Activated T-helper 2 cell treated with anti-CD3 and anti-CD28 coated beads, Interferon-gamma antibody, Interleukin-2, Interleukin-4, amounts not matched to agents 10 μg/mL and 5 μg/mL and 100 μg/mL, durations not matched to agents 14 hours and 24 hours and 36 hours (primary cell): ENCODE measurements at regions not wholly inside any gene's neighbourhood (a gene's known extent, or its start where the extent isn't known, plus 50 kb on each side); places are given as distances from the start of the nearest gene placed in this dataset.
"Not testable (repeated sequence)": the region's sequence is repeated elsewhere in the genome, so short reads cannot be mapped to it uniquely, and the experiment has no call there.

ENCODE experiments used
- DNase-seq: peaks from one replicate; pipeline ENCODE4 v3.0.0; 2021; ENCODE audit warnings: low spot score
- H3K27ac Mint-ChIP-seq: one replicate; pipeline ENCODE4 v1.8.0; 2021; ENCODE audit warnings: mixed read lengths
- H3K27me3 Mint-ChIP-seq: one replicate; pipeline ENCODE4 v1.8.0; 2021; ENCODE audit warnings: low read depth, mixed read lengths
- H3K36me3 Mint-ChIP-seq: one replicate; pipeline ENCODE4 v1.8.0; 2021; ENCODE audit warnings: low read depth, mixed read lengths
- H3K4me1 Mint-ChIP-seq: one replicate; pipeline ENCODE4 v1.8.0; 2021; ENCODE audit warnings: low read depth, mixed read lengths
- H3K4me3 Mint-ChIP-seq: one replicate; pipeline ENCODE4 v1.8.0; 2021; ENCODE audit warnings: low read depth, mild to moderate bottlenecking, moderate library complexity, mixed read lengths
- H3K9me3 Mint-ChIP-seq: one replicate; pipeline ENCODE4 v1.8.0; 2021; ENCODE audit warnings: mixed read lengths
- intact Hi-C: fragments of 100-400 bp; cut with micrococcal nuclease; formaldehyde crosslinking; loops from one replicate; pipeline ENCODE4 v1.15.1; 2023

DNA sequence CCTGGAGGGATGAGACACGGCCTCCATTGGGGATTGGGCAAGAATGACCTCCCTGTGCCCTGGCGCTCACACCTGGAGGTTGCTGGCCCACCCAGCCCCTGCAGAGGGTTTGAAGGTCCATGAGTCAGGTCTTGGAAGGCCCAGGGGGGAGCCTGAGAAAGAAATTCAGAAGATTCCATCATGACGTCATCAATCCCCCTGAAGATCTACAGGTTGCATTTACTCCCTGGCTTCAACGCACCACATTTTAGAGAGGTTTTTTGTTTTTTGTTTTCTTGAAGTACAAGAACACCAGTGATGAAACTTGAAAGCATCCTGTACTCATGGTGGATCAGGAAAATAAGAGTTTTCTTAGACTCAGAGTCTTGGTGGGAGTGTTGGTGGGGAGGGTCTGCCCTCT is 82.4 kb upstream of the SLC25A33 start:
- no peaks in the 10 kb centered on the region for H3K9me3 Mint-ChIP-seq
- intact Hi-C loops, result loop anchor here (1.0 to 2.0 kb wide), 2 partner anchors 34 to 190 kb away; no protein-coding TSS in a partner anchor

GRCh38 chr1:9459816-9460407 is 79.4 kb upstream of the SLC25A33 start:
- no peaks in the 10 kb centered on the region for H3K36me3 Mint-ChIP-seq
- peaks cover 2% of the 10 kb centered on the region for H3K27me3 Mint-ChIP-seq
- no peaks in the 10 kb centered on the region for H3K4me1 Mint-ChIP-seq
- intact Hi-C loops, result no loop called here
- H3K27ac Mint-ChIP-seq, result no peak overlapping the region
- no peak for DNase-seq
- H3K9me3 Mint-ChIP-seq, result no peaks in the 10 kb centered on the region
- no peak overlapping the region for H3K4me3 Mint-ChIP-seq

More for the DNA sequence above, 82.4 kb upstream of the SLC25A33 start:
- Mint-ChIP-seq H3K4me1 (no peaks in the 10 kb centered on the region), H3K27ac (no peak overlapping the region), H3K36me3 (no peaks in the 10 kb centered on the region), H3K27me3 (peaks cover 6% of the 10 kb centered on the region), H3K4me3 (no peak overlapping the region)
- DNase-seq, result no peak

GRCh38 chr1:9465640-9466039 is 73.6 kb upstream of the SLC25A33 start:
- intact Hi-C loops, result no loop called here
- H3K4me3 Mint-ChIP-seq, result no peak overlapping the region
- no peaks in the 10 kb centered on the region for H3K9me3 Mint-ChIP-seq
- no peak for DNase-seq
- peaks cover 15% of the 10 kb centered on the region for H3K27me3 Mint-ChIP-seq
- no peak overlapping the region for H3K27ac Mint-ChIP-seq
- no peaks in the 10 kb centered on the region for H3K4me1 Mint-ChIP-seq
- H3K36me3 Mint-ChIP-seq, result no peaks in the 10 kb centered on the region

DNA sequence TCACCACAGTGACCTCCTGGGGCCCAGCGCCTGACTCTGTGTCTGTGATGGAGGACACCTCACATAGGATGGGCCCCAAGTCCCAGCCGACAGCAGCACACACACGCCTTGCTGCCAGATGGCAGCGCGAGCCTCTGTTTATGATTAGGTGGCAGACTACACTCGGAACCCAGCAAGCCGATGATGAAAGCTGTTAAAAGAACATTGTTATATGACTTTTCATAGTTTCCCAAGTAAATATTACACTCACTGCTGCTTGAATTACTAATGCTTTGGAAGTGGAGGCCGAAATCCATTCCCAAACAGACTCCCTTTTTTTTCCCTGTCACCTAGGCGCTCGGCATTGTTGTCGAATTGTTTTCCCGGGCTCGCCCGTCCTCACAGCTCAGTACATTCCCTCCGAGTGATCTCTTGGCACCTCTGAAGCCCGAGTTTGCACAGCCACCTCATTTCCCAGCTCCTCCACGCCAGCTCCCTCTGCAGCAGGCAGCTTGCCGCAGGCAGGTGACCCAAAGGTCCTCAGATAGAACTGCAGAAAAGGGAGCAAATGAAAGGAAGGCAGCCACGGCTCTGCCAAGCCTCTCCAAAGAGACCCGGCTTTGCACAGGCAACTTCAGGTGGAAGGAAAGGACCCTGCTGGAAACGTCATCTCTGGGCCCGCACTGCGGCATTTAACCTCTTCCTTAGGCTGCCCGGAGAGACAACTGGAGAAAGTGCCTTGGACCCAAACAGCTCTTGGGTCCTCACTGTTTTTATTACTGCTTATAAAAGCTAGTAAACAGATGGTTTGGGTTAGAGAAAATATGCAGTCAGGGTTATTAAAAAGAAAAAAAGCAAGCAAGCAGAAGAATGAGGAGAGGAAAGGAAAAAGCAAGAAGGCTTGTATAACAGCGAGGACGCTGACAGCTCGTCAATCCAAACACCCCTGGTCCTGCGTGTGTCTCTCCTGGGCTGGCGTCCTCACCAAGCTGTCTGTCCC is 72.2 kb upstream of the SLC25A33 start:
- Mint-ChIP-seq H3K9me3 (no peaks in the 10 kb centered on the region), H3K4me1 (no peaks in the 10 kb centered on the region), H3K36me3 (no peaks in the 10 kb centered on the region), H3K4me3 (no peak overlapping the region), H3K27ac (no peak overlapping the region), H3K27me3 (peaks cover 18% of the 10 kb centered on the region)
- DNase-seq, result no peak
- intact Hi-C loops, result no loop called here

DNA sequence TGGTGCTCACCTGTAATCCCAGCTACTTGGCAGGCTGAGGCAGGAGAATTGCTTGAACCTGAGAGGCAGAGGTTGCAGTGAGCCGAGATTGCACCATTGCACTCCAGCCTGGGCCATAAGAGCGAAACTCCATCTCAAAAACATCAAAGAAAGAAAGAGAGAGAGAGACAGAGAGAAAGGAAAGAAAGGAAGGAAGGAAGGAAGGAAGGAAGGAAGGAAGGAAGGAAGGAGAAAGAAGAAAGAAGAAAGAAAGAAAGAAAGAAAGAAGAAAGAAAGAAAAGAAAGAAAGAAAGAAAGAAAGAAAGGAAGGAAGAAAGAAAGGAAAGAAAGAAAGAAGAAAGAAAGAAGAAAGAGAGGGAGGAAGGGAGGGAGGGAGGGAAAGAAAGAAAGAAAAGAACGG is 69.4 kb upstream of the SLC25A33 start:
- H3K9me3 Mint-ChIP-seq, H3K4me3 Mint-ChIP-seq, H3K36me3 Mint-ChIP-seq, H3K4me1 Mint-ChIP-seq, intact Hi-C loops, H3K27ac Mint-ChIP-seq, DNase-seq: not testable (repeated sequence)
- peaks cover 18% of the 10 kb centered on the region for H3K27me3 Mint-ChIP-seq

DNA sequence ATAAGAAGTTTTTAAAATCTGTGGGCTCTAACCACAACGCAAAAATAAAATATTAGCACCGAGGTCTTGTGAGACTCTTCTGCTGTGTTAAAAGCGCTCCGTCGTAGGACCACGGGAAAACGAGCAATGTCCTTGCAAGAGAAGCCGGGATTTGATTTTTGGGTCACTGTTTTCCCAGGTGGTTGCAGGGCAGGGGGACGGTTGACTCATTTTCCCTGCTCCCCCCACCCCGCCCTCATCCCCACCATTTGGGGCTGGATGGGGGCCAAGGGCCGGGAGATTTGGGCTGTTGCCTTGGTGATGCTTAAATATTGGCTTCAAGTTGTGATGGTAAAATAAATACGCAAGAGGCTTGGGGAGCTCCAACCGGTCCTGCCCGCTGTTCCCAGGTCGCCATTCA is 67.6 kb upstream of the SLC25A33 start:
- H3K4me1 Mint-ChIP-seq, result no peaks in the 10 kb centered on the region

DNA sequence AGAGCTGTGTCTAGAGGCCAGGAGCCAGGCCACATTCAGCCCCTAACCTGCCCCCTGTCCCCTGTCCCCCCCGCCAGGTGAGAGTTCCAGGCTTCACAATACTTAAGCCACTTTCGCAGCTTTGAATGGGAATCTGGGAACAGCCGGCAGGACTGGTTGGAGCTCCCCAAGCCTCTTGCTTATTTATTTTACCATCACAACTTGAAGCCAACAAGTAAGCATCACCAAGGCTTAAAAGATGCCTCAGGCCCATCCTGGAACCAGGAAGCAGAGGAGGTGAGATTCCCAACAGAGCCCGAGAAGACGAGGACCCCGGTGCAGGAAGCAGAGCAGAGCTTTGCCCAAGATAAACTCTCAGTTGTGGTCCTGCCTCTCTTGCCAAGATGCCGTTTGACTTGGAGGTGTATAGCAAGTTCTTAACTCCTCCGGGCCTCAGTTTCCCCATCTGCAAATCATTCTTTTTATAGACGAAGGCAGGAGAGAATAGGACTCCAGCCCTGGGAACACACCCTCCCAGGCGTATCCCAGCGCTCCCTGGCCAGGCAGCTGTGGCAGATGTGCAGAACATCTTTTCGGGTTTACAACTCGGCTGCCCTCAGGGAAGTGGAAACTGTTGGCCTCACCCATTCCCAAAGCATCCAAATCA is 66.8 kb upstream of the SLC25A33 start:
- H3K36me3 Mint-ChIP-seq, result no peaks in the 10 kb centered on the region
- no peak overlapping the region for H3K4me3 Mint-ChIP-seq
- H3K27ac Mint-ChIP-seq, result no peak overlapping the region
- H3K4me1 Mint-ChIP-seq, result no peaks in the 10 kb centered on the region
- intact Hi-C loops, result no loop called here
- DNase-seq, result no peak
- H3K27me3 Mint-ChIP-seq, result peaks cover 18% of the 10 kb centered on the region
- no peaks in the 10 kb centered on the region for H3K9me3 Mint-ChIP-seq

More for the DNA sequence above, 67.6 kb upstream of the SLC25A33 start:
- peaks cover 20% of the 10 kb centered on the region for H3K27me3 Mint-ChIP-seq
- no peak for DNase-seq
- no peak overlapping the region for H3K27ac Mint-ChIP-seq
- intact Hi-C loops, result no loop called here
- H3K9me3 Mint-ChIP-seq, result no peaks in the 10 kb centered on the region
- no peaks in the 10 kb centered on the region for H3K36me3 Mint-ChIP-seq
- H3K4me3 Mint-ChIP-seq, result no peak overlapping the region

DNA sequence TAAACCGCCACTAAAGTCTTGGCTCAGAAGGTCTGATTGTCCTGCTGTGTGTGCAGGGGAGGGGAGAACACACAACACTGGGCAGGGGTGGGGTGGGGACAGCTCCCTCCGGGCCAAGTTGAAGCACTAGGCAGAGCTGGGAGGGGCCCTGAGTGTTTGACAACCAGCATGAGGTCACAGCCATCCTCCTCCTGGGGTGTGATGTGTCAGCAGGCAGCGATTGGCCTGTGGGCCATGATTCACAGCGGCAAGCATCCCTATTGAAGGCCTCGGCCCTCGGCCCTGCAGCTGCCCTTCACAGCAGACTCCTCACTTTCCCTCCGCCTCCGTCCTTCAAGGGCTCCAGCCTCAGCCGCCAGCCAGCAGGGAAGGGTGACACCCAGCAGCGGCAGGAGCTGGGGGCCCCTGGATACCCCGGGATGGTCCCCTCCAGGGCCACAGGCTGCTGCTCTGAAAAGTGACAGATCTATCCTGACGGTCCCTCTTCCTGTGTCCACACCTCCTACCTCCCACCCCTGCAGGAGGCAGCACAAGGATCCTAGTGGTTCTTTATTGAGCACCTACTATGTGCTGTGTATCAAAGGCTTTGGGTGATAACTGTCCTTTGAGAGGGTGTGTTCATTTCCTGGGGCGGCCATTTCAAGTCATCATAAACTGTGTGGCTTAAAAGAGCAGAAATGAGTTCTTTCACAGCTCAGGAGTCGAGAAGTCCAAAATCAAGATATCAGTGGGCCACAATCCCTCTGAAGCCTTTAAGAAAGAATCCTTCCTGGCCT is 66.0 kb upstream of the SLC25A33 start:
- peaks cover 15% of the 10 kb centered on the region for H3K27me3 Mint-ChIP-seq
- H3K4me3 Mint-ChIP-seq, result no peak overlapping the region
- no peak overlapping the region for H3K27ac Mint-ChIP-seq
- DNase-seq, result no peak
- intact Hi-C loops, result no loop called here
- H3K4me1 Mint-ChIP-seq, result no peaks in the 10 kb centered on the region
- H3K36me3 Mint-ChIP-seq, result no peaks in the 10 kb centered on the region
- no peaks in the 10 kb centered on the region for H3K9me3 Mint-ChIP-seq

DNA sequence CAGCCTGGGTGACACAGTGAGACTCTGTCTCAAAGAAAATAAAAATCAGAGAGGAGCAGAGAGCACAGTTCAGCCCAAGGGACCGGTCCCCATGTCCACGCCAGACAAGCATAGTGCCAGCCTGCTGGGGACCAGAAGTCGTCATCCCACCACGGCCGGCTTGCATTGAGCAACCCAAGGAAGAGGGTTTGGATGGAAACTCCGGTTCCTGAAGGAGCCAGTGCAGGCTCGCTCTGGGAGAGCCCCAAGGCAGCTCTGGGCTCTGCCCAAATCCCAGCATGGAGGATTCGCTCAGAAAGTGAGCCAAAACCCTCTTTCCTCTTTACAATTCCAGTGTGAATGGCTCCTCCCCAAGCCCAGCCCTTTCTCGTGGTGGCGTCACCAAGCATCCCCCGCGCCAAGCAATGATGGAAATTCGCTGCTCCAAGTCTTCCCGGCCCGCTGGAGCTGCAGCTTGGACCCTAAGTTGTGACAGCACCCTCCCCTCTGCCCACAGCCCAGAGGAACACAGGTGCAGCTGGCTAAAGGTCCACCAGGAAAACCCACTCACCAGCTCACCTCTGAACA is 64.1 kb upstream of the SLC25A33 start:
- Mint-ChIP-seq H3K4me1 (no peaks in the 10 kb centered on the region), H3K36me3 (no peaks in the 10 kb centered on the region), H3K4me3 (no peak overlapping the region), H3K27ac (no peak overlapping the region), H3K9me3 (no peaks in the 10 kb centered on the region), H3K27me3 (peaks cover 11% of the 10 kb centered on the region)
- DNase-seq, result no peak
- intact Hi-C loops, result no loop called here

- DNase-seq, result no peak
- H3K36me3 Mint-ChIP-seq, result no peaks in the 10 kb centered on the region
- H3K27ac Mint-ChIP-seq, result no peak overlapping the region
- H3K4me1 Mint-ChIP-seq, result no peaks in the 10 kb centered on the region
- intact Hi-C loops, result no loop called here
- no peak overlapping the region for H3K4me3 Mint-ChIP-seq
- H3K27me3 Mint-ChIP-seq, result peaks cover 11% of the 10 kb centered on the region
- H3K9me3 Mint-ChIP-seq, result no peaks in the 10 kb centered on the region
Measured at GRCh38 chr1:9476790-9477463, 62.3 kb upstream of the SLC25A33 start.

- H3K4me3 Mint-ChIP-seq, result no peak overlapping the region
- peaks cover 11% of the 10 kb centered on the region for H3K27me3 Mint-ChIP-seq
- H3K27ac Mint-ChIP-seq, result no peak overlapping the region
- no peaks in the 10 kb centered on the region for H3K4me1 Mint-ChIP-seq
- no peak for DNase-seq
- no peaks in the 10 kb centered on the region for H3K9me3 Mint-ChIP-seq
- intact Hi-C loops, result no loop called here
- no peaks in the 10 kb centered on the region for H3K36me3 Mint-ChIP-seq
Measured at GRCh38 chr1:9477535-9477934, 61.7 kb upstream of the SLC25A33 start.

DNA sequence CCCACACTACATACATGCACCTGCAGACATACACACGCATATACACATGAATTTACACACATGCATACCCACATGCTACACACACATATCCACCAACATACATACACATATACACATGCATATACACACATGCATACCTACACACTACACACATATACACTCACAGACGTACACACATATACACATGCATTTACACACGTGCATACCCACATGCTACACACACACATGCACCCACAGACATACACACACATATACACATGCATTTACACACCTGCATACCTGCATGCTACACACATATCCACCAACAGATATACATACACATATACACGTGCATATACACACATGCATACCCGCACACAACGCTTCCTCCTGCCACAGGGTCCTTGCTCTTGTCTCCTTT is 61.2 kb upstream of the SLC25A33 start:
- no peaks in the 10 kb centered on the region for H3K9me3 Mint-ChIP-seq
- intact Hi-C loops, result no loop called here
- peaks cover 11% of the 10 kb centered on the region for H3K27me3 Mint-ChIP-seq
- H3K4me1 Mint-ChIP-seq, result no peaks in the 10 kb centered on the region
- H3K4me3 Mint-ChIP-seq, result no peak overlapping the region
- H3K27ac Mint-ChIP-seq, result no peak overlapping the region
- DNase-seq, result no peak
- H3K36me3 Mint-ChIP-seq, result no peaks in the 10 kb centered on the region
